ENCODE measurements at regions not wholly inside any gene's neighbourhood (a gene's known extent, or its start where the extent isn't known, plus 50 kb on each side); places are given as distances from the start of the nearest gene placed in this dataset.

DNA sequence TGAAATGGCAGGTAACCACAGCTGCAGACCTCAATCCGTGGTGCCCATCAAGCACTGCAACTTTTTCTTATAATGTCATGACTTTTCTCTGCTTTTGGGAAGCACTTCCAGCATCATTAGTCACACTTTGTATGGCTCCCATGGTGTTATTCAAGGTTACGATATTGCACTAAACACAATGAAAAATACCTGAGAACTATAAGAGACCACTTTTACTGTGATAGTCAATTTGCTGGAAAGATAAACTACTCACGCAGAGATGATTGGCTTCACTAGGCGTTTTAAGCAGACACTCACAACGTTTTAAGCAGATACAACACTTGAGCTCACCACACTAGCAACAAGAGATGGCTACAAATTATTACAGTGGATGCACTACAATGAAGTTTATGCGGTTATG is 103.2 kb upstream of the CHRM3 start:
- Histone ChIP-seq H3K27ac (no peak overlapping the region), H3K9me3 (no peaks in the 10 kb centered on the region), H3K4me3 (ENCODE audit: low read depth in 1 of 2, low read length in 1 of 2) (no peak overlapping the region), H3K36me3 (no peaks in the 10 kb centered on the region), H3K27me3 (no peaks in the 10 kb centered on the region), H3K4me1 (ENCODE audit: control insufficient read depth in 1 of 2, insufficient read depth in 1 of 2, low read depth in 1 of 2, low read length in 1 of 2) (no peaks in the 10 kb centered on the region)
- TF ChIP-seq, protein P1, sequence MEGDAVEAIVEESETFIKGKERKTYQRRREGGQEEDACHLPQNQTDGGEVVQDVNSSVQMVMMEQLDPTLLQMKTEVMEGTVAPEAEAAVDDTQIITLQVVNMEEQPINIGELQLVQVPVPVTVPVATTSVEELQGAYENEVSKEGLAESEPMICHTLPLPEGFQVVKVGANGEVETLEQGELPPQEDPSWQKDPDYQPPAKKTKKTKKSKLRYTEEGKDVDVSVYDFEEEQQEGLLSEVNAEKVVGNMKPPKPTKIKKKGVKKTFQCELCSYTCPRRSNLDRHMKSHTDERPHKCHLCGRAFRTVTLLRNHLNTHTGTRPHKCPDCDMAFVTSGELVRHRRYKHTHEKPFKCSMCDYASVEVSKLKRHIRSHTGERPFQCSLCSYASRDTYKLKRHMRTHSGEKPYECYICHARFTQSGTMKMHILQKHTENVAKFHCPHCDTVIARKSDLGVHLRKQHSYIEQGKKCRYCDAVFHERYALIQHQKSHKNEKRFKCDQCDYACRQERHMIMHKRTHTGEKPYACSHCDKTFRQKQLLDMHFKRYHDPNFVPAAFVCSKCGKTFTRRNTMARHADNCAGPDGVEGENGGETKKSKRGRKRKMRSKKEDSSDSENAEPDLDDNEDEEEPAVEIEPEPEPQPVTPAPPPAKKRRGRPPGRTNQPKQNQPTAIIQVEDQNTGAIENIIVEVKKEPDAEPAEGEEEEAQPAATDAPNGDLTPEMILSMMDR (IDR thresholded peaks at IDR 0.05): no peak

DNA sequence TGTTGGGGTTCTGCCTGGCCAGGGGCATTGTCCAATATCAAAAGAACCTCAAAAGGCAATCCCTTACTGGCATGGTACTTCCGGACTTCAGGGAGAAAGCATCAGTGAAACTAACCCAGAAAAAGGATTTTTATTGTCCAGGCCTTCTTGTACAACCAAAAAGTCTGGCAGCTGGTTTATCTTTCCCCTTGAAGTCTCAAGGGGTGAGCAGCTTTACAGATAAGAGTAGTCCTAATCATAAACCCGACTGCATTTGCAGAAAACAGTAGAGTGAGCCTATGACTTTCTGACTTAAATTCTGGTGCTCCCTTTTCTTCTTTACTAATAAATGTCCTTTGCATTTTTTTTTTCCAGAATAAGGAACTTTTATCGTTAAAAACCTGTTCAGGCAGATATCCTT is 104.0 kb upstream of the CHRM3 start:
- TF ChIP-seq, protein P1 (IDR thresholded peaks at IDR 0.05): no peak
- Histone ChIP-seq H3K27me3 (no peaks in the 10 kb centered on the region), H3K27ac (no peak overlapping the region), H3K4me3 (ENCODE audit: low read depth in 1 of 2, low read length in 1 of 2) (no peak overlapping the region), H3K36me3 (no peaks in the 10 kb centered on the region), H3K9me3 (no peaks in the 10 kb centered on the region), H3K4me1 (ENCODE audit: control insufficient read depth in 1 of 2, insufficient read depth in 1 of 2, low read depth in 1 of 2, low read length in 1 of 2) (no peaks in the 10 kb centered on the region)

DNA sequence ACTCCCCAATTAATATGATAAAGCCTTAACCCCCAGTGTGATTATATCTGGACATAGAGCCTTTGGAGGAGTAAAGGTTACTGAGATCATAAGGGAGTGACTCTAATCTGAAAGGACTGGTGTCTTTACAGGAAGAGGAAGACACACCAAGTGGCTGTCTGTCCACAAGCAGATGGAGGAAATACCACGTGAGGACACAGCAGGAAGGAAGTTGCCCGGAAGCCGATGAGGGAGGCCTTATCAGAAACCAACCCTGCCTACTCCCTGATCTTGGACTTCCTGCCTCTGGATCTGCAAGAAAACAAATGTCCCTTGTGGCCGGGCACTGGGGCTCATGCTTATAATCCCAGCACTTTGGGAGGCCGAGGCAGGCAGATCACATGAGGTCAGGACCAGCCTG is 110.3 kb upstream of the CHRM3 start:
- Histone ChIP-seq H3K4me1 (ENCODE audit: control insufficient read depth in 1 of 2, insufficient read depth in 1 of 2, low read depth in 1 of 2, low read length in 1 of 2) (no peaks in the 10 kb centered on the region), H3K27me3 (no peaks in the 10 kb centered on the region), H3K4me3 (ENCODE audit: low read depth in 1 of 2, low read length in 1 of 2) (no peak overlapping the region), H3K36me3 (no peaks in the 10 kb centered on the region), H3K27ac (no peak overlapping the region), H3K9me3 (no peaks in the 10 kb centered on the region)
- TF ChIP-seq, protein P1 (IDR thresholded peaks at IDR 0.05): no peak

DNA sequence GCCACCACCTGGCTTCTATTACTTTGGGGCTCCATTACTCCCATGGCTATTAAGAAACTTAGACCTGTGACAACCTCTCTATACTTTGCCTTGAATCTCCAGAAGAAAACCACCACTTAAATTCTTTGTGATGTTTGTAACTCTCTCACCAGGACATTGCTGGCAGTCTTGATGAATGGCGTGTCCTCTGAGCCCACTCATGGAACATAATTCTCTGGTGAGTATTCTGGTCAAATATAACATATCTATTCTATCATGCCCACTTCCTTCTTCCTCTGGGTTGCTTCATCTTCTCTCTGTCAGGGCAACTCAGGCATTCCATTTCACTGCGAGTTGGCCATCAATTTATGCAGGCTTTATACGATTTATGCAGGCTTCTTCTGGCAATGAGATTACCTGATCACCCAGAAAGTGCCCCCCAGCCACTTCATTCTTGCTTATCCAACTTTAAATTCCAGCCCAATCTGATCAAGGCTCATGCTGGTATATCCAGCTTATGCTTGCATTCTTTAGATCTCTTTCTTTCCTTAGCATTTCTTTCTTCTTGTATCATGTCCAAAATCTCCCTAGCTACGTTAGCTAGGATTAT is 112.0 kb upstream of the CHRM3 start:
- TF ChIP-seq, protein P1 (IDR thresholded peaks at IDR 0.05): no peak

DNA sequence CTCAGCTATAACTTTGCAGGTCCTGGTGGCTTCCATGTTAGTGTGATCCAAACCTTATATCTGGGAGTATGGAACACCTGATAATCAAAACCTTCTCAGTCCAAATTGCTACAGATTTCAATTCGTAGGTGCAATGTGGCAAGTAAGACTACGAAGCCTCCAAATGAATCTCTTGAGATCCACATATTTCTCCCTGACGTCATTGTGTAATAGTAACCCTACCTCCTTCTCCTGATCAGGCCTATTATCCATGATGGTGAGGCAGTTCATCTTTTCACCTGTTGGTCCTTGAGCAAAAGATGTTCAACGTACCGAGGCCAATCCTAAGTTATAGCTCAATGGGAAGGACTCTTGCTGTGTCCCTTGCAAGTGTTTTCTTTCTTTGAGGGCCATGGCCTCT is 115.9 kb upstream of the CHRM3 start:
- no peak overlapping the region for H3K4me3 ChIP-seq (ENCODE audit: low read depth in 1 of 2, low read length in 1 of 2)
- TF ChIP-seq, protein P1 (IDR thresholded peaks at IDR 0.05): no peak
- H3K36me3 ChIP-seq: no peaks in the 10 kb centered on the region
- no peak overlapping the region for H3K27ac ChIP-seq
- H3K27me3 ChIP-seq: no peaks in the 10 kb centered on the region
- no peaks in the 10 kb centered on the region for H3K9me3 ChIP-seq
- no peaks in the 10 kb centered on the region for H3K4me1 ChIP-seq (ENCODE audit: control insufficient read depth in 1 of 2, insufficient read depth in 1 of 2, low read depth in 1 of 2, low read length in 1 of 2)

More for the DNA sequence above, 112.0 kb upstream of the CHRM3 start:
- H3K27ac ChIP-seq: no peak overlapping the region
- no peak overlapping the region for H3K4me3 ChIP-seq (ENCODE audit: low read depth in 1 of 2, low read length in 1 of 2)
- no peaks in the 10 kb centered on the region for H3K4me1 ChIP-seq (ENCODE audit: control insufficient read depth in 1 of 2, insufficient read depth in 1 of 2, low read depth in 1 of 2, low read length in 1 of 2)
- no peaks in the 10 kb centered on the region for H3K36me3 ChIP-seq
- H3K27me3 ChIP-seq: no peaks in the 10 kb centered on the region
- H3K9me3 ChIP-seq: no peaks in the 10 kb centered on the region

DNA sequence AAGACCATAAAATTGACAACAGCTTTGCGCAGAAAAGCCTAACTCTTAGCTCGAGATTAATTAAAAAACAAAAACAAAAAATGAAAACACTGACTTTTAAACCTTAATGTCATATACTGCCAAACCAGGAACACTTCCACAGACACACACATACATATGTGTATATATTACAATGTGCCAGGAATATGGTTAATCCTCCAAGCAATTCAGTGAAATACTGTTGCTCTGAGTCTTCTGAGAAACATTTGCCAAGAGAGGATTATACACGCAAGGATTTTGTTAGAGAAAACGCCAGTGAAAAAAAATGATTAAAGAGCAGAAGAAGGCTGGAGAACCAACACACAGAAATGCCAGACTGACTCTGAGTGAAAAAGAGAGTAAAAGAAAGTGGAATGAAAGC is 116.7 kb upstream of the CHRM3 start:
- Histone ChIP-seq H3K4me1 (ENCODE audit: control insufficient read depth in 1 of 2, insufficient read depth in 1 of 2, low read depth in 1 of 2, low read length in 1 of 2) (no peaks in the 10 kb centered on the region), H3K27ac (no peak overlapping the region), H3K27me3 (no peaks in the 10 kb centered on the region), H3K36me3 (no peaks in the 10 kb centered on the region), H3K4me3 (ENCODE audit: low read depth in 1 of 2, low read length in 1 of 2) (no peak overlapping the region), H3K9me3 (no peaks in the 10 kb centered on the region)
- TF ChIP-seq, protein P1 (IDR thresholded peaks at IDR 0.05): no peak

All from neutrophil (primary cell).